Type B pancreatic cell (in vitro differentiated cells): ENCODE measurements at regions not wholly inside any gene's neighbourhood (a gene's known extent, or its start where the extent isn't known, plus 50 kb on each side); places are given as distances from the start of the nearest gene placed in this dataset.

ENCODE experiments used
- DNase-seq: peaks from one replicate; pipeline ENCODE4 v3.0.0; 2021; ENCODE audit warnings: mixed read lengths; ENCODE audit not compliant: unreplicated experiment; ENCODE audit errors: extremely low spot score
- H3K27ac Mint-ChIP-seq: 2 replicates; pipeline ENCODE4 v1.8.0; 2021; ENCODE audit warnings: mild to moderate bottlenecking, mixed read lengths
- H3K27me3 Mint-ChIP-seq: 2 replicates; pipeline ENCODE4 v1.8.0; 2021; ENCODE audit warnings: mixed read lengths
- H3K36me3 Mint-ChIP-seq: 2 replicates; pipeline ENCODE4 v1.8.0; 2021; ENCODE audit warnings: mixed read lengths
- H3K4me1 Mint-ChIP-seq: one replicate; pipeline ENCODE4 v1.8.0; 2021; ENCODE audit warnings: mixed read lengths; ENCODE audit not compliant: unreplicated experiment
- H3K4me3 Mint-ChIP-seq: 2 replicates; pipeline ENCODE4 v1.8.0; 2021; ENCODE audit warnings: mild to moderate bottlenecking, mixed read lengths
- H3K9me3 Mint-ChIP-seq: 2 replicates; pipeline ENCODE4 v1.8.0; 2021; ENCODE audit warnings: mixed read lengths
- CTCF ChIP-seq: fragments of 200-600 bp; sonication (generic); conservative IDR thresholded peaks from 2 replicates; pipeline ENCODE4 v1.5.0; 2021; ENCODE audit warnings: antibody characterized with exemption, mild to moderate bottlenecking

GRCh38 chr12:23043646-23044045 lies 418.7 kb downstream of the ETNK1 start:
- peaks cover 2% of the 10 kb centered on the region for H3K27me3 Mint-ChIP-seq
- no peaks in the 10 kb centered on the region for H3K9me3 Mint-ChIP-seq
- no peak overlapping the region for H3K4me3 Mint-ChIP-seq
- H3K36me3 Mint-ChIP-seq: no peaks in the 10 kb centered on the region
- H3K27ac Mint-ChIP-seq: no peak overlapping the region
- H3K4me1 Mint-ChIP-seq: no peaks in the 10 kb centered on the region
- TF ChIP-seq CTCF: no peak
- no peak for DNase-seq

- Mint-ChIP-seq H3K27ac (no peak overlapping the region), H3K9me3 (peaks cover 5% of the 10 kb centered on the region), H3K4me3 (no peak overlapping the region)
These were observed 424.2 kb downstream of the ETNK1 start for GRCh38 chr12:23049180-23049579.

GRCh38 chr12:23055004-23055403 lies 430.0 kb downstream of the ETNK1 start:
- Mint-ChIP-seq H3K27me3 (peaks cover 6% of the 10 kb centered on the region), H3K36me3 (no peaks in the 10 kb centered on the region), H3K27ac (no peak overlapping the region), H3K9me3 (no peaks in the 10 kb centered on the region), H3K4me1 (no peaks in the 10 kb centered on the region), H3K4me3 (no peak overlapping the region)
- peak; percentile 72 for TF ChIP-seq CTCF
- DNase-seq: no peak

More at GRCh38 chr12:23049180-23049579, 424.2 kb downstream of the ETNK1 start:
- H3K36me3 Mint-ChIP-seq: no peaks in the 10 kb centered on the region
- TF ChIP-seq CTCF: no peak
- peaks cover 3% of the 10 kb centered on the region for H3K27me3 Mint-ChIP-seq
- no peaks in the 10 kb centered on the region for H3K4me1 Mint-ChIP-seq
- DNase-seq: no peak

GRCh38 chr12:23057571-23057970 lies 432.6 kb downstream of the ETNK1 start:
- no peaks in the 10 kb centered on the region for H3K36me3 Mint-ChIP-seq
- H3K4me3 Mint-ChIP-seq: no peak overlapping the region
- no peaks in the 10 kb centered on the region for H3K4me1 Mint-ChIP-seq
- H3K9me3 Mint-ChIP-seq: no peaks in the 10 kb centered on the region
- DNase-seq: no peak
- TF ChIP-seq CTCF: no peak
- H3K27me3 Mint-ChIP-seq: peaks cover 6% of the 10 kb centered on the region
- H3K27ac Mint-ChIP-seq: no peak overlapping the region

DNA sequence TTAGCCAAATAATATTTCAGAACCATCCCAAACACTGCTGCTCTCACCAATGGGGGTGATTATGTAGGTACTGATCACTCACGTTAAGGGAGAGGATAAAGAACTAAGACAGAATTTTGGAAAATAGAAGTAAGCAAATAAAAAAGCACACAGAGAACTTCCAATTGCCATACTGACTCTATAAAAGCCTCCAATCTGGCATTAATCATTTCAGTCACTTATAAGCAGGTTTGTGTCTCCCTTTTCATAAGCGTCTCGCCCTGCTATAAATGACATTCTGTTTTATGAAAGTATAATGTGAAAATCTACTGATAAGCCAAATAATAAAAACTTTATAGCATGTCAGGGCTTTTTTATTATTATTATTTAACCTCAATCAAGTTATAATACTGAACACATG lies 435.2 kb downstream of the ETNK1 start:
- no peaks in the 10 kb centered on the region for H3K36me3 Mint-ChIP-seq
- no peaks in the 10 kb centered on the region for H3K4me1 Mint-ChIP-seq
- peaks cover 4% of the 10 kb centered on the region for H3K27me3 Mint-ChIP-seq
- H3K27ac Mint-ChIP-seq: no peak overlapping the region
- TF ChIP-seq CTCF: no peak
- no peak overlapping the region for H3K4me3 Mint-ChIP-seq
- DNase-seq: no peak
- no peaks in the 10 kb centered on the region for H3K9me3 Mint-ChIP-seq

DNA sequence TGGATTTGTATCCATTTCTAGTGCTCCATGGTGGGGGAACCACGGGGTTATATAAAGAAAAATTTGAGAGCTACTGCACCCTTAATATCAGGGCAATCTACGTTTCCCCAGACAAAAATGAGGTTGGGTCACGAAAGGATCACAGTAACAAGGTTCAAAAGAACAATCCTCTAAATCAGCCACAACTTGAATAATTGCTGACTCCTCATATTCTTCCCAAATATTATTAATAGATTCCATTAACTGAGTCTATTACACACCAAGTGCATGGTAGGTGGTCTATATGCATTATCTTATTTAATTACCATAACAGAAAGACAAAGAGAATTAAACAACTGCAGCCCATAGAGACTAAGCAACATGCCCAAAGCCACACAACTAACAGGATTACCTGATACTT lies 438.2 kb downstream of the ETNK1 start:
- TF ChIP-seq CTCF: no peak
- no peaks in the 10 kb centered on the region for H3K4me1 Mint-ChIP-seq
- peaks cover 4% of the 10 kb centered on the region for H3K27me3 Mint-ChIP-seq

More for the DNA sequence above, 438.2 kb downstream of the ETNK1 start:
- DNase-seq: no peak
- Mint-ChIP-seq H3K4me3 (no peak overlapping the region), H3K9me3 (no peaks in the 10 kb centered on the region), H3K36me3 (no peaks in the 10 kb centered on the region), H3K27ac (no peak overlapping the region)
